Astrocyte (in vitro differentiated cells and primary cell): ENCODE measurements at regions not wholly inside any gene's neighbourhood (a gene's known extent, or its start where the extent isn't known, plus 50 kb on each side); places are given as distances from the start of the nearest gene placed in this dataset.

Experiments
- EZH2 ChIP-seq: IDR thresholded peaks from 2 replicates; pipeline ENCODE4 v1.6.1; 2012; ENCODE audit warnings: mild to moderate bottlenecking, low read length, inconsistent platforms; ENCODE audit not compliant: insufficient read depth
- TF ChIP-seq, protein P1 (sequence below): IDR thresholded peaks from 2 replicates; pipeline ENCODE4 v1.5.1; 2011; ENCODE audit warnings: low read depth, mild to moderate bottlenecking, inconsistent platforms, low read length, moderate library complexity; ENCODE audit not compliant: insufficient read depth

DNA sequence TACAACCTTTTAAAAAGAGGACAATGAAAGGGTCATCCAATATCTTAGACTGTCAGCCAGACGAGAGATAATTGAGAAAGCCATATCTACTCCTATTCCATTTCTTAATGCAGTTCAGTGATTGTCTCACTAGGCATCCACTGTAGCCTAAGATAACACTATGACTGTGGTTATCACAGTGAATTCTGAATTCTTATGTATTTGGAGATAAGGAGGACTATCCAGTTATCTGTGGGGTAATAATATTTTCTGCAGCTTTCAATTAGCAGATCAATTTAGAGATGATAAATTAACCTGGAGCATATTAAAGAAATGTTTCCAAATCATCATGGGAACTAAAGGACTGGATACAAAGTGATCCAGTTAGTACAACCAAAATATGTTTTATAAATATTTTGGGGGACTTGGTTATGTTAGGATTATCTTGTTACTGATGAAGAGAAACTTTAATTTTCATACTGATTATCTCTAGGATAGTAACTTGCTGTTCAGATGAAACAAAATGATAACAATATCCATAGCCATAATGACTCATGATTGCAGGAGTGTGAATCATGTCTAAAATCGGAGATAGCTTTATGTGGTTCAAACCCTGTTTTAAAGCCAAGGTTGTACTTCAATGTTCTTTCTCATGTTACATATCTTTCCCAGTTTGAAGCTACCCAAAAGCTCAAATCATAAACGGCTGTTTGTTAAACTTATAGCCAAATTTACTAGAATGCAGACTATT, 1152.0 kb downstream of the HACE1 start:
- TF ChIP-seq, protein P1, sequence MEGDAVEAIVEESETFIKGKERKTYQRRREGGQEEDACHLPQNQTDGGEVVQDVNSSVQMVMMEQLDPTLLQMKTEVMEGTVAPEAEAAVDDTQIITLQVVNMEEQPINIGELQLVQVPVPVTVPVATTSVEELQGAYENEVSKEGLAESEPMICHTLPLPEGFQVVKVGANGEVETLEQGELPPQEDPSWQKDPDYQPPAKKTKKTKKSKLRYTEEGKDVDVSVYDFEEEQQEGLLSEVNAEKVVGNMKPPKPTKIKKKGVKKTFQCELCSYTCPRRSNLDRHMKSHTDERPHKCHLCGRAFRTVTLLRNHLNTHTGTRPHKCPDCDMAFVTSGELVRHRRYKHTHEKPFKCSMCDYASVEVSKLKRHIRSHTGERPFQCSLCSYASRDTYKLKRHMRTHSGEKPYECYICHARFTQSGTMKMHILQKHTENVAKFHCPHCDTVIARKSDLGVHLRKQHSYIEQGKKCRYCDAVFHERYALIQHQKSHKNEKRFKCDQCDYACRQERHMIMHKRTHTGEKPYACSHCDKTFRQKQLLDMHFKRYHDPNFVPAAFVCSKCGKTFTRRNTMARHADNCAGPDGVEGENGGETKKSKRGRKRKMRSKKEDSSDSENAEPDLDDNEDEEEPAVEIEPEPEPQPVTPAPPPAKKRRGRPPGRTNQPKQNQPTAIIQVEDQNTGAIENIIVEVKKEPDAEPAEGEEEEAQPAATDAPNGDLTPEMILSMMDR: no peak
- TF ChIP-seq EZH2: no peak
